Karpas-422 (cell line): ENCODE measurements at regions not wholly inside any gene's neighbourhood (a gene's known extent, or its start where the extent isn't known, plus 50 kb on each side); places are given as distances from the start of the nearest gene placed in this dataset.
A peak's percentile ranks its signal among the peaks of the same experiment; 100 is the strongest.

ENCODE experiments used
- DNase-seq: peaks from one replicate; pipeline ENCODE4 v3.0.0-alpha.2; 2015
- H2AFZ ChIP-seq: fragments of 200-600 bp; sonication (generic); 2 replicates; pipeline ENCODE4 v1.6.1; 2014; ENCODE audit warnings: antibody characterized with exemption, low read length, mixed read lengths
- H3K27ac ChIP-seq: fragments of 200-600 bp; sonication (generic); 2 replicates; pipeline ENCODE4 v1.5.1; 2014; ENCODE audit warnings: mild to moderate bottlenecking, low read length, moderate library complexity
- H3K27me3 ChIP-seq: fragments of 200-600 bp; sonication (generic); 2 replicates; pipeline ENCODE4 v1.6.1; 2014; ENCODE audit warnings: low read length, mixed read lengths
- H3K36me3 ChIP-seq: fragments of 200-600 bp; sonication (generic); 2 replicates; pipeline ENCODE4 v1.6.1; 2014; ENCODE audit warnings: low read length, mixed read lengths; ENCODE audit not compliant: insufficient read depth
- H3K4me1 ChIP-seq: fragments of 200-600 bp; sonication (generic); 2 replicates; pipeline ENCODE4 v1.6.1; 2014; ENCODE audit warnings: mild to moderate bottlenecking, low read length, mixed read lengths
- H3K4me2 ChIP-seq: fragments of 200-600 bp; sonication (generic); 2 replicates; pipeline ENCODE4 v1.6.1; 2014; ENCODE audit warnings: low read length, low read depth, mild to moderate bottlenecking; ENCODE audit not compliant: poor library complexity, severe bottlenecking
- H3K4me3 ChIP-seq: fragments of 200-600 bp; sonication (generic); 2 replicates; pipeline ENCODE4 v1.5.1; 2014; ENCODE audit warnings: mild to moderate bottlenecking, antibody characterized with exemption, low read length, mixed read lengths
- H3K79me2 ChIP-seq: fragments of 200-600 bp; sonication (generic); 2 replicates; pipeline ENCODE4 v1.6.1; 2014; ENCODE audit warnings: mild to moderate bottlenecking, low read length, mixed read lengths
- H3K9ac ChIP-seq: fragments of 200-600 bp; sonication (generic); 2 replicates; pipeline ENCODE4 v1.6.0; 2014; ENCODE audit warnings: low read length
- H3K9me2 ChIP-seq: fragments of 200-600 bp; sonication (generic), shearing (Covaris generic); replicated peaks from 2 replicates; pipeline ENCODE4 v1.6.0; 2014; ENCODE audit warnings: mild to moderate bottlenecking, low read length, moderate library complexity; ENCODE audit not compliant: insufficient read depth
- H3K9me3 ChIP-seq: fragments of 300-700, 200-600 bp; sonication (generic); 2 replicates; pipeline ENCODE4 v1.6.1; 2014; ENCODE audit warnings: low read length, mixed read lengths
- H4K20me1 ChIP-seq: fragments of 200-600 bp; sonication (generic); 2 replicates; pipeline ENCODE4 v1.6.1; 2014; ENCODE audit warnings: mild to moderate bottlenecking, antibody characterized with exemption, low read length, low read depth; ENCODE audit not compliant: insufficient read depth

- H3K36me3 ChIP-seq: no peaks in the 10 kb centered on the region
Observed at GRCh38 chr9:75754080-75754479, 136.4 kb upstream of the PCSK5 start.

GRCh38 chr9:75775166-75775565, 115.3 kb upstream of the PCSK5 start:
- no peaks in the 10 kb centered on the region for H4K20me1 ChIP-seq
- no peaks in the 10 kb centered on the region for H3K27me3 ChIP-seq
- no peak overlapping the region for H3K4me3 ChIP-seq
- no peak for DNase-seq
- H3K79me2 ChIP-seq: no peaks in the 10 kb centered on the region
- H3K4me2 ChIP-seq: no peak overlapping the region
- H2AFZ ChIP-seq: no peak overlapping the region
- no peaks in the 10 kb centered on the region for H3K4me1 ChIP-seq
- no peaks in the 10 kb centered on the region for H3K36me3 ChIP-seq
- no peak overlapping the region for H3K9ac ChIP-seq
- H3K9me3 ChIP-seq: no peaks in the 10 kb centered on the region
- H3K27ac ChIP-seq: no peak overlapping the region
- H3K9me2 ChIP-seq: no peaks in the 10 kb centered on the region

More at GRCh38 chr9:75754080-75754479, 136.4 kb upstream of the PCSK5 start:
- no peaks in the 10 kb centered on the region for H3K79me2 ChIP-seq
- no peaks in the 10 kb centered on the region for H3K27me3 ChIP-seq
- H3K9ac ChIP-seq: no peak overlapping the region
- DNase-seq: no peak
- H3K4me1 ChIP-seq: no peaks in the 10 kb centered on the region
- H3K9me3 ChIP-seq: peaks cover 6% of the 10 kb centered on the region; the same call in 1 of the 2 replicates
- no peak overlapping the region for H2AFZ ChIP-seq
- no peaks in the 10 kb centered on the region for H4K20me1 ChIP-seq
- H3K4me3 ChIP-seq: no peak overlapping the region
- no peak overlapping the region for H3K27ac ChIP-seq
- H3K4me2 ChIP-seq: no peak overlapping the region
- H3K9me2 ChIP-seq: no peaks in the 10 kb centered on the region; the same call in 1 of the 2 replicates

- no peaks in the 10 kb centered on the region for H3K4me1 ChIP-seq
- no peak overlapping the region for H3K4me2 ChIP-seq
- no peak overlapping the region for H3K27ac ChIP-seq
- no peaks in the 10 kb centered on the region for H3K9me3 ChIP-seq
- no peak overlapping the region for H3K9ac ChIP-seq
- no peaks in the 10 kb centered on the region for H3K36me3 ChIP-seq
- no peaks in the 10 kb centered on the region for H3K27me3 ChIP-seq
- DNase-seq: no peak
- H3K4me3 ChIP-seq: no peak overlapping the region
- no peak overlapping the region for H2AFZ ChIP-seq
- H4K20me1 ChIP-seq: no peaks in the 10 kb centered on the region
- no peaks in the 10 kb centered on the region for H3K79me2 ChIP-seq
- no peaks in the 10 kb centered on the region for H3K9me2 ChIP-seq
Observed at GRCh38 chr9:75775966-75776691, 114.3 kb upstream of the PCSK5 start.

GRCh38 chr9:75780185-75780584, 110.3 kb upstream of the PCSK5 start:
- H3K27me3 ChIP-seq: no peaks in the 10 kb centered on the region
- no peak overlapping the region for H3K9ac ChIP-seq
- no peaks in the 10 kb centered on the region for H3K36me3 ChIP-seq
- H3K27ac ChIP-seq: no peak overlapping the region
- no peaks in the 10 kb centered on the region for H4K20me1 ChIP-seq
- H3K4me3 ChIP-seq: no peak overlapping the region
- DNase-seq: no peak
- no peaks in the 10 kb centered on the region for H3K79me2 ChIP-seq
- no peak overlapping the region for H2AFZ ChIP-seq
- no peaks in the 10 kb centered on the region for H3K9me2 ChIP-seq
- H3K9me3 ChIP-seq: no peaks in the 10 kb centered on the region
- H3K4me2 ChIP-seq: no peak overlapping the region
- H3K4me1 ChIP-seq: no peaks in the 10 kb centered on the region

GRCh38 chr9:75788006-75788634, 102.4 kb upstream of the PCSK5 start:
- Histone ChIP-seq H3K4me3 (no peak overlapping the region), H3K79me2 (no peaks in the 10 kb centered on the region), H3K4me2 (no peak overlapping the region), H3K9ac (no peak overlapping the region), H3K9me3 (no peaks in the 10 kb centered on the region), H3K9me2 (no peaks in the 10 kb centered on the region), H3K27me3 (no peaks in the 10 kb centered on the region; the same call in 1 of the 2 replicates), H2AFZ (no peak overlapping the region), H3K36me3 (no peaks in the 10 kb centered on the region), H3K27ac (no peak overlapping the region), H4K20me1 (no peaks in the 10 kb centered on the region), H3K4me1 (no peaks in the 10 kb centered on the region)
- no peak for DNase-seq

GRCh38 chr9:75797085-75797580, 93.3 kb upstream of the PCSK5 start:
- H3K27me3 ChIP-seq: no peaks in the 10 kb centered on the region

GRCh38 chr9:75798505-75798904, 92.0 kb upstream of the PCSK5 start:
- H3K4me2 ChIP-seq: peak overlapping the region; percentile 17
- H3K4me1 ChIP-seq: peaks cover 22% of the 10 kb centered on the region
- DNase-seq: peak; percentile 52
- no peaks in the 10 kb centered on the region for H3K9me2 ChIP-seq
- H3K36me3 ChIP-seq: no peaks in the 10 kb centered on the region
- H3K4me3 ChIP-seq: no peak overlapping the region
- H3K9me3 ChIP-seq: no peaks in the 10 kb centered on the region
- H3K79me2 ChIP-seq: no peaks in the 10 kb centered on the region
- H3K27ac ChIP-seq: no peak overlapping the region
- no peaks in the 10 kb centered on the region for H4K20me1 ChIP-seq
- H2AFZ ChIP-seq: no peak overlapping the region
- no peak overlapping the region for H3K9ac ChIP-seq
- H3K27me3 ChIP-seq: no peaks in the 10 kb centered on the region

More at GRCh38 chr9:75797085-75797580, 93.3 kb upstream of the PCSK5 start:
- H3K9me2 ChIP-seq: no peaks in the 10 kb centered on the region
- no peaks in the 10 kb centered on the region for H3K9me3 ChIP-seq
- no peak overlapping the region for H3K4me3 ChIP-seq
- no peak overlapping the region for H3K27ac ChIP-seq
- H3K4me2 ChIP-seq: no peak overlapping the region
- H2AFZ ChIP-seq: no peak overlapping the region
- no peaks in the 10 kb centered on the region for H3K36me3 ChIP-seq
- DNase-seq: no peak
- no peaks in the 10 kb centered on the region for H4K20me1 ChIP-seq
- H3K9ac ChIP-seq: no peak overlapping the region
- H3K4me1 ChIP-seq: peaks cover 22% of the 10 kb centered on the region
- H3K79me2 ChIP-seq: no peaks in the 10 kb centered on the region

GRCh38 chr9:75803130-75803529, 87.3 kb upstream of the PCSK5 start:
- DNase-seq: no peak
- H3K36me3 ChIP-seq: no peaks in the 10 kb centered on the region
- no peak overlapping the region for H3K4me2 ChIP-seq
- H3K4me3 ChIP-seq: no peak overlapping the region
- no peaks in the 10 kb centered on the region for H3K27me3 ChIP-seq
- no peaks in the 10 kb centered on the region for H3K9me2 ChIP-seq
- no peaks in the 10 kb centered on the region for H4K20me1 ChIP-seq
- peaks cover 14% of the 10 kb centered on the region for H3K4me1 ChIP-seq
- H3K9me3 ChIP-seq: no peaks in the 10 kb centered on the region
- no peak overlapping the region for H3K27ac ChIP-seq
- no peak overlapping the region for H2AFZ ChIP-seq
- no peak overlapping the region for H3K9ac ChIP-seq
- no peaks in the 10 kb centered on the region for H3K79me2 ChIP-seq
